Activated CD8-positive, alpha-beta memory T cell treated with anti-CD3 and anti-CD28 coated beads, Interleukin-2, amount 50 U/mL, for 24 hours (primary cell): ENCODE measurements at regions not wholly inside any gene's neighbourhood (a gene's known extent, or its start where the extent isn't known, plus 50 kb on each side); places are given as distances from the start of the nearest gene placed in this dataset.
"Not testable (repeated sequence)": the region's sequence is repeated elsewhere in the genome, so short reads cannot be mapped to it uniquely, and the experiment has no call there.

Source experiments
- DNase-seq: peaks from one replicate; pipeline ENCODE4 v3.0.0-alpha.2; 2020; ENCODE audit errors: extremely low read depth

DNA sequence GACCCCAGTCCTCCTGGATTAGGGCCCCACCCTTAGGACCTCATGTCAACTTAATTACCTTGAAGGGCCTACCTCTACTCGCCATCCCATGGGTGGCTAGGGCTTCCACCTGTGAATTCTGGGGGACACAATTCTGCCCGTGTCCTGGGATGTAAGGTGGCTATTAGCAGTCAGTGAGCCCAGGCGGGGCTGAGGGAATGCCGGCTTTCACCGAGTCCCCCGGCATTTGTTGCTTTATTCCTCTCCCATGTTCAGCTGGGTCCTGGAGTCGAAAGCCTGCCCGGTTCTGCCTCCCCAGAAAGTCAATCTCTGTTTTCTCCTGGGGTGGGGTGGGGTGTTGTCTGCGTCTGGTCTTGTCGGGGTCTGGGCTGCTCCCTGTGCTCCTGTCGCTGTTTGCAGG lies 125.6 kb downstream of the GLRX3 start:
- no peak for DNase-seq

- DNase-seq: no peak
Observed at GRCh38 chr10:130263289-130263688, 127.1 kb downstream of the GLRX3 start.

GRCh38 chr10:130265542-130265941 lies 129.4 kb downstream of the GLRX3 start:
- DNase-seq: no peak

- no peak for DNase-seq
Observed at GRCh38 chr10:130282492-130283218, 146.5 kb downstream of the GLRX3 start.

- DNase-seq: no peak
Observed at GRCh38 chr10:130283219-130283545, 147.0 kb downstream of the GLRX3 start.

- DNase-seq: not testable (repeated sequence)
Observed at GRCh38 chr10:130295761-130296160, 159.6 kb downstream of the GLRX3 start.

DNA sequence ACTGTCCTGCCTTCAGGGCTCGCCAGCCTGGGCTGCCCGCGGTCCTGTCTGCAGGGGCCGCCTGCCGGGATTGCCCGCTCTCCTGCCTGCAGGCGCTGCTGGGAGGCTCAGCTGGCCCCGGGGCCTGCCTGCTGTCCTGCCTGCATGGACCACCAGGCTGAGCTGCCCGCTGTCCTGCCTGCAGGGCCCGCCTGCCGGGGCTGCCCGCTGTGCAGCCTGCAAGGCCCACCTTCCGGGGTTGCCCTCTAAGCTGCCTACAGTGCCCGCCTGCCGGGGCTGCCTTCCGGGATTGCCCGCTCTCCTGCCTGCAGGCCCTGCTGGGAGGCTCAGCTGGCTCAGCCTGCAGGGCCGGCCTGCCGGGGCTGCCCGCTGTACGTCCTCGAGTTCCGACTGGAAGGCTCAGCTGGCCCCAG lies 164.4 kb downstream of the GLRX3 start:
- DNase-seq: peak; percentile 15

GRCh38 chr10:130301021-130301892 lies 165.1 kb downstream of the GLRX3 start:
- DNase-seq: peak; percentile 33

DNA sequence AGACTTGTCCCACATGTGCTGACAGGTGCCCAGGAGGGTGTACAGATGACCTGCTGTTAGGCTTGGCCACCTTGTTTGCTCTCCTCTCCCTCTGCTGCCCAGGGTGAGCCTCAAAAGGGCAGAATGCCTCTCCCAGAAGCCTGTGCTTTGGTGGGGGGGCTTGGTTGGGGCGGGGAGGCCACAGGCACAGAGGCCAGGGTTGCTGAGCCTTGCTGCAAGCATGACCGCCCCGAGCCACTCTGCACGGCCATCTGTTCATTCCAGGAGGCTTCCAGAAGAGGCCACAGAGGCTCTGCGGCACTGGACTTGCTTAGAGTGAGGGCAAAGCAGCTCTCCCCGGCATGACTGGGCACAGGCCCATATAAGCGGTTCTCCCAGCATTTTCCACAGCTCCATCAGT lies 190.8 kb downstream of the GLRX3 start:
- DNase-seq: no peak

DNA sequence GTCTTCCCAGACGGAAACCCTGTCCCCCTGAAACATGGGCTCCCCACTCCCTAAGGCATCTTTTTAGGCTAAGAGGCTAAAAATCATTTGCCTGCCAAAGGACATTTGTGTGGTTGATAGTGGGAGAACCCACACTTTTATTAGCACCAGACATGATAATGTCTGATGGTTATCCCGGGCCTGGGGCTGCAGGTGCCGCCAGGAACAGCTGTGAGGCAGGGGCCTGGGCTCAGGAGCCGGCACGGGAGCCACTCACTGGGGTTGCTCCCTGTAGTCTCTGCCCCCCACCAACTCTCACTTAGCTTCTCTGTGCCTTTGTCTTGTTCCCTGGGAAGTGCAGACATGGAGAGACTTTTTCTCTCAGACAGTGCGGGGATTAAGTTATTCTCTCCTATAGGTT lies 193.6 kb downstream of the GLRX3 start:
- no peak for DNase-seq

DNA sequence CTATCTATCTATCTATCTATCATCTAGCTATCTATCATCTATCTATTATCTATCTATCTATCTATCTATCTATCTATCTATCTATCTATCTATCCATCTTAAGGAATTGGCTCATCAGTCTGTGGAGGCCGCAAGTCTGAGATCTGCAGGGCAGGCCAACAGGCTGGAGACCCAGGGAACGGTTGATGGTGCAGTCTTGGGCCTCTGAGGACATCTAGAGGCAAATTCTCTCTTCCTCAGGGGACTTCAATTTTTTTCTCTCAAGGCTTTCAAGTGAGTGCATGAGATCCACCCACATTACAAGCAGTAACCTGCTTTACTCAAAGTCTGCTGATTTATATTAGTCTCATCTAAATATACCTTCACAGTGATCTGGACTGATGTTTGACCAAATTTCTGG lies 197.0 kb downstream of the GLRX3 start:
- DNase-seq: no peak

- no peak for DNase-seq
Observed at GRCh38 chr10:130335336-130335735, 199.1 kb downstream of the GLRX3 start.

- DNase-seq: no peak
Observed at GRCh38 chr10:130336617-130337304, 200.6 kb downstream of the GLRX3 start.

DNA sequence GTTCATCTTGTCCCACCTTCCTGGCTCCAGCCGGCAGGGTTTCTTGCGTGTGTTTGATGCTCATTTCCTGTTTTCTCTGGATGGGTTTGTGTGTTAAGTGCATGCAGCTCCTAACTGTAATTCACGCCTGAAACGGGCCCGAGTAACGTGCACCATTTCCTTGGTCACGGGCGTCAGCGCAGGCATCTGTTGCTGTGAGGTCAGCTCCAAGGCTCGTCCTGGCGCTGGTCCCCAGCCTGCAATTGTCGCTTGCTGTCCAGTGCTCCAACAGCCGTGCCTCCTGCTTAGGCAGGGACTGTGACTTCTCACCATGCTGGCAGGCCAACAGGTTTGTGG lies 201.1 kb downstream of the GLRX3 start:
- no peak for DNase-seq

GRCh38 chr10:130337696-130338635 lies 201.8 kb downstream of the GLRX3 start:
- no peak for DNase-seq

DNA sequence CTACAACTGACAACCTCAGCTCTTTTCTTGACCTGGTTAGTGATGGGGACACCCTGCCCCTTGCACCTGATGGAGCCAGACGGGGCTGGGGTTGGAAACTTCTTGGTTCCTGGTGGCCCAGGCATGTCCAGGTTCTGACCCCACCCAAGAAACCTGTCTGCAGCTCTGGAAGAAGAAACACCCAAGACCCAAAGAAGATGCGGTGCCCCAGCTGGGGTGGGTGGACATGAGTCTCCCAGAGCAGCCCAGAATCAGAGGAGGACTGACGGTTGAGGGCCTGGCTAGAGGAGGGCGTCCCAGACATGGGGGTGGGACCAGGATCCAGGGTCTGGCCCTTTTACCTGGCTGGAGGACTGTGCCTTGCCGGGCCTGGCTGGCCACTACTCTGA lies 202.4 kb downstream of the GLRX3 start:
- DNase-seq: no peak

- no peak for DNase-seq
Observed at GRCh38 chr10:130339091-130339490, 202.9 kb downstream of the GLRX3 start.

GRCh38 chr10:130339911-130340310 lies 203.7 kb downstream of the GLRX3 start:
- DNase-seq: no peak

DNA sequence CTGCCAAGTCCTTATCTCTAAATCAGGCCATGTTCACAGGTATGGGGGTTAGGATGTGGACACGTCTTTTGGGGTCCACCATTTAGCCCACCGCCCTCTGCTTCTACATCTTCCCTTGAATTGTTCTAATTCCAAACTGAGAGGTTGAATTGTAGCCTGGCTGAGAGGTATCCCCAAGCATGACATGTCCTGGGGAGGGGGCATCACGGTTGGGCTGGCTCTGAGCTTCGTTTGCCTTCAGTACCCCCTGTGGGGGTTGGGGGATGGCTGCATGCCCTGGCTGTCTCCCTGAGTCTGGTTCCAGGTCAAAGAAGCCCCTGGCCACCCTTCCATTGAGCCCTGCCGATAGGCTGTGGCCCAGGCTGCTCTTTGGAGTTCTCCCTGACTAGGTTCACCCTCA lies 204.6 kb downstream of the GLRX3 start:
- DNase-seq: no peak

- DNase-seq: no peak
Observed at GRCh38 chr10:130341356-130341755, 205.2 kb downstream of the GLRX3 start.

DNA sequence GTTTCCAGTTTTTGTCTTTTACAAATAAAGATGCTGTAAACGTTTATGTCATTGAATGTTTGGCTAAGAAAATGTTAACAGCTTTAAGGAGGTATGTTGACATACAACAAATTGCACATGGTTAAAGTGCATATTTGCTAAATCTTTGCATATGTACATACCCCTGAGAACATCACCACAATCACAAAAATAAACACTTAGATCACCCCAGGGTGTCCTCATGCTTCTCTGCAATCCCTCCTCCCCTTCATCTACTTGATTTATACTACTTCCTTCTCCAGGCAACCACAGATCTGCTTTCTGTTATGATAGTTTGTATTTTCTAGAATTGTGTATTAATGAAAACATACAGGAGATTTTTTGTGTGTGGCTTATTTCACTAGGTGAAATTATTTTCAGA lies 209.5 kb downstream of the GLRX3 start:
- DNase-seq: no peak

GRCh38 chr10:130350996-130351395 lies 214.8 kb downstream of the GLRX3 start:
- DNase-seq: no peak
